ENCODE measurements at regions not wholly inside any gene's neighbourhood (a gene's known extent, or its start where the extent isn't known, plus 50 kb on each side); places are given as distances from the start of the nearest gene placed in this dataset.
"Not testable (repeated sequence)": the region's sequence is repeated elsewhere in the genome, so short reads cannot be mapped to it uniquely, and the experiment has no call there.

DNA sequence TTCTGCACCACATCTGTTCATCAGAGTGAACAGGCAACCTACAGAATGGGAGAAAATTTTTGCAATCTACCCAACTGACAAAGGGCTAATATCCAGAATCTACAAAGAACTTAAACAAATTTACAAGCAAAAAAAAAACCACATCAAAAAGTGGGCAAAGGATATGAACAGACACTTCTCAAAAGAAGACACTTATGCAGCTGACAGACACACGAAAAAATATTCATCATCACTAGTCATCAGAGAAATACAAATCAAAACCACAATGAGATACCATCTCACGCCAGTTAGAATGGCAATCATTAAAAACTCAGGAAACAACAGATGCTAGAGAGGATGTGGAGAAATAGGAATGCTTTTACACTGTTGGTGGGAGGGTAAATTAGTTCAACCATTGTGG lies 59.1 kb upstream of the UBE2E2 start:
- not testable (repeated sequence) for H4K91ac ChIP-seq (ENCODE audit: low read depth, low read length); H2AFZ ChIP-seq (ENCODE audit: insufficient read depth, low read length, poor library complexity); H2AK5ac ChIP-seq (ENCODE audit: low read length); DNase-seq; H3K4me2 ChIP-seq (ENCODE audit: low read length); H3K14ac ChIP-seq (ENCODE audit: low read length); H2BK5ac ChIP-seq (ENCODE audit: low read depth, low read length, poor library complexity); H2BK120ac ChIP-seq (ENCODE audit: insufficient read depth, low read length, poor library complexity); H3K27me3 ChIP-seq (ENCODE audit: insufficient read depth, low read length); H3K79me1 ChIP-seq (ENCODE audit: low read length); H4K12ac ChIP-seq (ENCODE audit: low read depth, low read length); H4K8ac ChIP-seq (ENCODE audit: low read depth, low read length); H3K18ac ChIP-seq (ENCODE audit: low read length); H3K27ac ChIP-seq (ENCODE audit: low read depth, low read length); H2BK12ac ChIP-seq (ENCODE audit: low read length); H3K4me1 ChIP-seq (ENCODE audit: control insufficient read depth in 1 of 2, insufficient read depth in 2 of 2, low read length in 2 of 2); H3K23ac ChIP-seq (ENCODE audit: low read length); H3K4ac ChIP-seq (ENCODE audit: low read depth, low read length); H3K36me3 ChIP-seq (ENCODE audit: control insufficient read depth in 1 of 2, insufficient read depth in 2 of 2, low read length in 2 of 2); H3K4me3 ChIP-seq (ENCODE audit: low read depth, low read length); H3K9me3 ChIP-seq (ENCODE audit: insufficient read depth, low read depth, low read length); H3K79me2 ChIP-seq (ENCODE audit: control insufficient read depth, insufficient read depth, low read length, poor library complexity); H3K9ac ChIP-seq (ENCODE audit: low read length)
- no CpG with 5 or more reads among the region's 2 CpGs for WGBS (ENCODE audit: extremely low coverage, insufficient coverage, insufficient read length)

- Histone ChIP-seq H2BK5ac (ENCODE audit: low read depth, low read length, poor library complexity) (no peak overlapping the region), H3K4ac (ENCODE audit: low read depth, low read length) (no peak overlapping the region), H3K36me3 (ENCODE audit: control insufficient read depth in 1 of 2, insufficient read depth in 2 of 2, low read length in 2 of 2) (no peaks in the 10 kb centered on the region), H3K23ac (ENCODE audit: low read length) (no peak overlapping the region), H3K9me3 (ENCODE audit: insufficient read depth, low read depth, low read length) (no peaks in the 10 kb centered on the region), H3K14ac (ENCODE audit: low read length) (no peak overlapping the region), H3K9ac (ENCODE audit: low read length) (no peak overlapping the region), H3K79me1 (ENCODE audit: low read length) (no peaks in the 10 kb centered on the region), H2BK12ac (ENCODE audit: low read length) (no peak overlapping the region), H4K12ac (ENCODE audit: low read depth, low read length) (no peak overlapping the region), H2AK5ac (ENCODE audit: low read length) (no peak overlapping the region), H3K27me3 (ENCODE audit: insufficient read depth, low read length) (no peaks in the 10 kb centered on the region), H3K4me1 (ENCODE audit: control insufficient read depth in 1 of 2, insufficient read depth in 2 of 2, low read length in 2 of 2) (no peaks in the 10 kb centered on the region), H2BK120ac (ENCODE audit: insufficient read depth, low read length, poor library complexity) (no peak overlapping the region), H2AFZ (ENCODE audit: insufficient read depth, low read length, poor library complexity) (no peak overlapping the region), H4K8ac (ENCODE audit: low read depth, low read length) (no peak overlapping the region), H3K4me2 (ENCODE audit: low read length) (no peak overlapping the region), H3K4me3 (ENCODE audit: low read depth, low read length) (no peak overlapping the region), H3K18ac (ENCODE audit: low read length) (no peak overlapping the region), H3K27ac (ENCODE audit: low read depth, low read length) (no peak overlapping the region), H3K79me2 (ENCODE audit: control insufficient read depth, insufficient read depth, low read length, poor library complexity) (no peaks in the 10 kb centered on the region), H4K91ac (ENCODE audit: low read depth, low read length) (no peak overlapping the region)
- DNase-seq: no peak
- no CpG with 5 or more reads among the region's 2 CpGs for whole genome bisulfite sequencing (ENCODE audit: extremely low coverage, insufficient coverage, insufficient read length)
Measured at GRCh38 chr3:23146163-23146562, 57.0 kb upstream of the UBE2E2 start.

GRCh38 chr3:23152989-23153388 lies 50.1 kb upstream of the UBE2E2 start:
- H3K79me1 ChIP-seq (ENCODE audit: low read length): no peaks in the 10 kb centered on the region
- no peaks in the 10 kb centered on the region for H3K4me1 ChIP-seq (ENCODE audit: control insufficient read depth in 1 of 2, insufficient read depth in 2 of 2, low read length in 2 of 2)
- no peak overlapping the region for H3K4ac ChIP-seq (ENCODE audit: low read depth, low read length)
- no peak overlapping the region for H2BK120ac ChIP-seq (ENCODE audit: insufficient read depth, low read length, poor library complexity)
- no peak overlapping the region for H3K14ac ChIP-seq (ENCODE audit: low read length)
- H3K18ac ChIP-seq (ENCODE audit: low read length): no peak overlapping the region
- H3K4me2 ChIP-seq (ENCODE audit: low read length): no peak overlapping the region
- no peak overlapping the region for H2BK12ac ChIP-seq (ENCODE audit: low read length)
- no peaks in the 10 kb centered on the region for H3K27me3 ChIP-seq (ENCODE audit: insufficient read depth, low read length)
- no peak overlapping the region for H2AFZ ChIP-seq (ENCODE audit: insufficient read depth, low read length, poor library complexity)
- no peaks in the 10 kb centered on the region for H3K9me3 ChIP-seq (ENCODE audit: insufficient read depth, low read depth, low read length)
- H3K27ac ChIP-seq (ENCODE audit: low read depth, low read length): no peak overlapping the region
- no peak overlapping the region for H2AK5ac ChIP-seq (ENCODE audit: low read length)
- no peak for DNase-seq
- no peaks in the 10 kb centered on the region for H3K36me3 ChIP-seq (ENCODE audit: control insufficient read depth in 1 of 2, insufficient read depth in 2 of 2, low read length in 2 of 2)
- H4K8ac ChIP-seq (ENCODE audit: low read depth, low read length): no peak overlapping the region
- no peak overlapping the region for H2BK5ac ChIP-seq (ENCODE audit: low read depth, low read length, poor library complexity)
- H4K12ac ChIP-seq (ENCODE audit: low read depth, low read length): no peak overlapping the region
- H3K9ac ChIP-seq (ENCODE audit: low read length): no peak overlapping the region
- H4K91ac ChIP-seq (ENCODE audit: low read depth, low read length): no peak overlapping the region
- H3K23ac ChIP-seq (ENCODE audit: low read length): no peak overlapping the region
- no peak overlapping the region for H3K4me3 ChIP-seq (ENCODE audit: low read depth, low read length)
- no peaks in the 10 kb centered on the region for H3K79me2 ChIP-seq (ENCODE audit: control insufficient read depth, insufficient read depth, low read length, poor library complexity)
